ENCODE measurements at regions not wholly inside any gene's neighbourhood (a gene's known extent, or its start where the extent isn't known, plus 50 kb on each side); places are given as distances from the start of the nearest gene placed in this dataset.

DNA sequence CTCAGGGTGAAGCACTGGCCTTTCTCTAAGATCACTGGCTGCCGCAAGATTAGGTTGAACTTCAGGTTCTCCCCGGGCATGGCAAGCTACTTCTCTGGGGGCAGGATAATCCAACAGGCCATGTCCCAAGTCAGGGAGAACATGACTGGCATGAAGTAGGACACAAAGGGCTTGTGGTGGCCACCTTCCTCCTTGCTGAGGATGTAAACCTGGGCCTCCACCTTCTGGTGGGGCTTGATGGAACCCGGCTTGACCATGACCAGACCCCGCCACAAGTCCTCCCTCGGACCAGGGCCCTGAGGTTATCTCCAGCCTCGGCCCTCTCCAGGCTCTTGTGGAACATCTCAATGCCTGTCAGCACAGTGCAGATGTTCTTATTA lies 211.1 kb upstream of the WSB1 start:
- Histone ChIP-seq H3K36me3 (ENCODE audit: control insufficient read depth in 4 of 4, insufficient read depth in 3 of 4, low read depth in 1 of 4, low read length in 3 of 4) (no peaks in the 10 kb centered on the region), H3K4me3 (ENCODE audit: low read depth in 1 of 3, low read length in 3 of 3) (no peak overlapping the region), H3K4me1 (ENCODE audit: control insufficient read depth in 4 of 4, insufficient read depth in 4 of 4, low read length in 3 of 4) (no peaks in the 10 kb centered on the region), H3K27me3 (ENCODE audit: control insufficient read depth in 4 of 4, insufficient read depth in 4 of 4, low read length in 3 of 4) (peaks cover 0 to 8% (median 0%) of the 10 kb centered on the region in 4 donors), H3K9me3 (ENCODE audit: control insufficient read depth in 4 of 4, low read length in 3 of 4) (peaks cover 0 to 2% (median 0%) of the 10 kb centered on the region in 4 donors), H3K9ac (ENCODE audit: low read depth in 1 of 2, low read length in 2 of 2) (no peak overlapping the region), H3K27ac (ENCODE audit: low read depth in 1 of 2, low read length in 2 of 2) (no peak overlapping the region)
- TF ChIP-seq MAX (IDR thresholded peaks at IDR 0.05) = no peak
- TF ChIP-seq, protein P1, sequence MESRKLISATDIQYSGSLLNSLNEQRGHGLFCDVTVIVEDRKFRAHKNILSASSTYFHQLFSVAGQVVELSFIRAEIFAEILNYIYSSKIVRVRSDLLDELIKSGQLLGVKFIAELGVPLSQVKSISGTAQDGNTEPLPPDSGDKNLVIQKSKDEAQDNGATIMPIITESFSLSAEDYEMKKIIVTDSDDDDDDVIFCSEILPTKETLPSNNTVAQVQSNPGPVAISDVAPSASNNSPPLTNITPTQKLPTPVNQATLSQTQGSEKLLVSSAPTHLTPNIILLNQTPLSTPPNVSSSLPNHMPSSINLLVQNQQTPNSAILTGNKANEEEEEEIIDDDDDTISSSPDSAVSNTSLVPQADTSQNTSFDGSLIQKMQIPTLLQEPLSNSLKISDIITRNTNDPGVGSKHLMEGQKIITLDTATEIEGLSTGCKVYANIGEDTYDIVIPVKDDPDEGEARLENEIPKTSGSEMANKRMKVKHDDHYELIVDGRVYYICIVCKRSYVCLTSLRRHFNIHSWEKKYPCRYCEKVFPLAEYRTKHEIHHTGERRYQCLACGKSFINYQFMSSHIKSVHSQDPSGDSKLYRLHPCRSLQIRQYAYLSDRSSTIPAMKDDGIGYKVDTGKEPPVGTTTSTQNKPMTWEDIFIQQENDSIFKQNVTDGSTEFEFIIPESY (IDR thresholded peaks at IDR 0.05) = no peak
- no peak for DNase-seq (ENCODE audit: low spot score)
- WGBS = 80% methylated on average over 6 of the region's 6 CpGs

GRCh38 chr17:27083408-27084185 lies 210.3 kb upstream of the WSB1 start:
- H3K36me3 ChIP-seq (ENCODE audit: control insufficient read depth in 4 of 4, insufficient read depth in 3 of 4, low read depth in 1 of 4, low read length in 3 of 4) = no peaks in the 10 kb centered on the region
- H3K4me1 ChIP-seq (ENCODE audit: control insufficient read depth in 4 of 4, insufficient read depth in 4 of 4, low read length in 3 of 4) = no peaks in the 10 kb centered on the region
- 84% methylated on average over 22 of the region's 22 CpGs for WGBS
- H3K9ac ChIP-seq (ENCODE audit: low read depth in 1 of 2, low read length in 2 of 2) = no peak overlapping the region
- no peak for TF ChIP-seq FOXA1 (IDR thresholded peaks at IDR 0.05)
- no peak for TF ChIP-seq RXRA (IDR thresholded peaks at IDR 0.05)
- TF ChIP-seq, protein P2, sequence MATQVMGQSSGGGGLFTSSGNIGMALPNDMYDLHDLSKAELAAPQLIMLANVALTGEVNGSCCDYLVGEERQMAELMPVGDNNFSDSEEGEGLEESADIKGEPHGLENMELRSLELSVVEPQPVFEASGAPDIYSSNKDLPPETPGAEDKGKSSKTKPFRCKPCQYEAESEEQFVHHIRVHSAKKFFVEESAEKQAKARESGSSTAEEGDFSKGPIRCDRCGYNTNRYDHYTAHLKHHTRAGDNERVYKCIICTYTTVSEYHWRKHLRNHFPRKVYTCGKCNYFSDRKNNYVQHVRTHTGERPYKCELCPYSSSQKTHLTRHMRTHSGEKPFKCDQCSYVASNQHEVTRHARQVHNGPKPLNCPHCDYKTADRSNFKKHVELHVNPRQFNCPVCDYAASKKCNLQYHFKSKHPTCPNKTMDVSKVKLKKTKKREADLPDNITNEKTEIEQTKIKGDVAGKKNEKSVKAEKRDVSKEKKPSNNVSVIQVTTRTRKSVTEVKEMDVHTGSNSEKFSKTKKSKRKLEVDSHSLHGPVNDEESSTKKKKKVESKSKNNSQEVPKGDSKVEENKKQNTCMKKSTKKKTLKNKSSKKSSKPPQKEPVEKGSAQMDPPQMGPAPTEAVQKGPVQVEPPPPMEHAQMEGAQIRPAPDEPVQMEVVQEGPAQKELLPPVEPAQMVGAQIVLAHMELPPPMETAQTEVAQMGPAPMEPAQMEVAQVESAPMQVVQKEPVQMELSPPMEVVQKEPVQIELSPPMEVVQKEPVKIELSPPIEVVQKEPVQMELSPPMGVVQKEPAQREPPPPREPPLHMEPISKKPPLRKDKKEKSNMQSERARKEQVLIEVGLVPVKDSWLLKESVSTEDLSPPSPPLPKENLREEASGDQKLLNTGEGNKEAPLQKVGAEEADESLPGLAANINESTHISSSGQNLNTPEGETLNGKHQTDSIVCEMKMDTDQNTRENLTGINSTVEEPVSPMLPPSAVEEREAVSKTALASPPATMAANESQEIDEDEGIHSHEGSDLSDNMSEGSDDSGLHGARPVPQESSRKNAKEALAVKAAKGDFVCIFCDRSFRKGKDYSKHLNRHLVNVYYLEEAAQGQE (IDR thresholded peaks at IDR 0.05) = no peak
- no peak for TF ChIP-seq GABPA (IDR thresholded peaks at IDR 0.05 in 1 of 2, conservative IDR thresholded peaks at IDR 0.05 in 1 of 2)
- TF ChIP-seq, protein P3, sequence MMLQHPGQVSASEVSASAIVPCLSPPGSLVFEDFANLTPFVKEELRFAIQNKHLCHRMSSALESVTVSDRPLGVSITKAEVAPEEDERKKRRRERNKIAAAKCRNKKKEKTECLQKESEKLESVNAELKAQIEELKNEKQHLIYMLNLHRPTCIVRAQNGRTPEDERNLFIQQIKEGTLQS (IDR thresholded peaks at IDR 0.05) = no peak
- TF ChIP-seq FOXA2 (IDR thresholded peaks at IDR 0.05) = no peak
- TF ChIP-seq EGR1 (IDR thresholded peaks at IDR 0.05; ENCODE audit: low read depth in 2 of 2) = no peak
- TF ChIP-seq, protein P1 (IDR thresholded peaks at IDR 0.05) = no peak
- TF ChIP-seq JUND (IDR thresholded peaks at IDR 0.05) = no peak
- no peak for TF ChIP-seq CTCF (IDR thresholded peaks at IDR 0.05; ENCODE audit: low read depth, low read length, missing input control)
- no peak for TF ChIP-seq HNF4A (conservative IDR thresholded peaks at IDR 0.05)
- no peak for TF ChIP-seq SP1 (IDR thresholded peaks at IDR 0.05)
- no peak for TF ChIP-seq NR2F2 (IDR thresholded peaks at IDR 0.05)
- TF ChIP-seq RAD21 (IDR thresholded peaks at IDR 0.05) = no peak
- no peak for DNase-seq (ENCODE audit: low spot score)
- no peak overlapping the region for H3K4me3 ChIP-seq (ENCODE audit: low read depth in 1 of 3, low read length in 3 of 3)
- peaks cover 0 to 8% (median 0%) of the 10 kb centered on the region in 4 donors for H3K27me3 ChIP-seq (ENCODE audit: control insufficient read depth in 4 of 4, insufficient read depth in 4 of 4, low read length in 3 of 4)
- H3K27ac ChIP-seq (ENCODE audit: low read depth in 1 of 2, low read length in 2 of 2) = no peak overlapping the region
- H3K9me3 ChIP-seq (ENCODE audit: control insufficient read depth in 4 of 4, low read length in 3 of 4) = peaks cover 0 to 2% (median 0%) of the 10 kb centered on the region in 4 donors

Data from liver (tissue), 8 donors.